H1 (cell line): ENCODE measurements at regions not wholly inside any gene's neighbourhood (a gene's known extent, or its start where the extent isn't known, plus 50 kb on each side); places are given as distances from the start of the nearest gene placed in this dataset.
A peak's percentile ranks its signal among the peaks of the same experiment; 100 is the strongest.

Experiments
- ASH2L ChIP-seq: fragments of 200-600, 300-600 bp; sonication (generic); IDR thresholded peaks from one replicate; pipeline ENCODE4 v1.7.1; 2017; ENCODE audit warnings: low read length
- EP300 ChIP-seq, 2 experiments: IDR thresholded peaks; 1 replicate in 1 of 2; 2 replicates in 1 of 2; pipeline ENCODE4 v1.6.1; 2011 to 2012; ENCODE audit warnings: low read depth in 2 of 2, low read length in 2 of 2, mild to moderate bottlenecking in 2 of 2, borderline replicate concordance in 1 of 2, inconsistent platforms in 1 of 2, moderate library complexity in 1 of 2
- EZH2 ChIP-seq: fragments of 200-600 bp; sonication (generic); IDR thresholded peaks from 2 replicates; pipeline ENCODE4 v1.7.1; 2012; ENCODE audit warnings: low read depth, mild to moderate bottlenecking, moderate library complexity, low read length, inconsistent platforms; ENCODE audit not compliant: severe bottlenecking
- TBP ChIP-seq: IDR thresholded peaks from 2 replicates; pipeline ENCODE4 v1.6.1; 2011; ENCODE audit warnings: low read depth, low read length, improper control_type of control experiment
- TF ChIP-seq, protein P1 (sequence below): fragments of 300-600 bp; sonication (generic); IDR thresholded peaks from 2 replicates; pipeline ENCODE4 v1.7.1; 2012; ENCODE audit warnings: low read length, moderate library complexity, mild to moderate bottlenecking, inconsistent platforms; ENCODE audit not compliant: insufficient replicate concordance
- TF ChIP-seq, protein P2 (sequence below), 3 experiments: IDR thresholded peaks; 1 replicate in 2 of 3; 2 replicates in 1 of 3; pipeline versions ENCODE4 v1.5.1 to v1.6.1; 2011; ENCODE audit warnings: low read length in 3 of 3, mild to moderate bottlenecking in 3 of 3, inconsistent platforms in 2 of 3, low read depth in 1 of 3, moderate library complexity in 1 of 3; ENCODE audit not compliant: insufficient read depth in 1 of 3; ENCODE audit errors: control extremely low read depth in 1 of 3

DNA sequence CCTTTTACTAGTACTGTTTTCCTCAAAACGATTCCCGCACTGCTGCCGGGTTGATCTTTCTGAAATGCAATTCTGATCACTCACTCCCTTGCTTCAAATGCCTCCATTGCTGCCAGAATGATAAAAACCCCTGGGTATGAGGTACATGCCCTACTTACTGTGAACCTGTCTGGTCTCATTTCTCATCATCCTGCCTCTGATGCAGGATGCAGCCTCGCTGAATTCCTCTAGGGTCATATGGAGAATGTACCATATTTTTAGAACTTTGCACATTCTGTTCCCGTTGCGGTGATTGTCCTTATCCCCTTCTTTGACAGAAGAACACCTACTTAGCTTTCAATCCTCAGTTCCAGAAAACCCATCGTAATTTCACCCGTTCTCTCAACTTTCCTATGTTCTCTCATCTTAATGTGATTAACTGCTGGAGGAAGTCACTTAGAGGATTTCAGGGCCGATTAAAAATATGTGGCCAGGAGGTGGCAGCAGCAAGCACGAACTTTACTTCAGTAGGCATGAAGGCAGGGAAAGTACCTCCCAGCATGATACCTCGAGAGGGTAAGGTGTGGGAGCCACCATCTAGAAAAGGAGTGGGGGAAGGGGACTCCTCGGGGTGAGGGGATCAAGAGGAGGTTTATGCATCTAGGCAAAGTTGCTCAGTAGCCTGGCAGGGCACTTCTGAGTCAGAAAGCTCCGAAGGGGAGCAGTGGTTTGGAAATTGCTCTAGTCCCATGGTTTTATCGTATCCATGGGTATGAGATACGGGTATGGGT is 361.5 kb upstream of the ZP4 start (continued):
- TF ChIP-seq, protein P1, sequence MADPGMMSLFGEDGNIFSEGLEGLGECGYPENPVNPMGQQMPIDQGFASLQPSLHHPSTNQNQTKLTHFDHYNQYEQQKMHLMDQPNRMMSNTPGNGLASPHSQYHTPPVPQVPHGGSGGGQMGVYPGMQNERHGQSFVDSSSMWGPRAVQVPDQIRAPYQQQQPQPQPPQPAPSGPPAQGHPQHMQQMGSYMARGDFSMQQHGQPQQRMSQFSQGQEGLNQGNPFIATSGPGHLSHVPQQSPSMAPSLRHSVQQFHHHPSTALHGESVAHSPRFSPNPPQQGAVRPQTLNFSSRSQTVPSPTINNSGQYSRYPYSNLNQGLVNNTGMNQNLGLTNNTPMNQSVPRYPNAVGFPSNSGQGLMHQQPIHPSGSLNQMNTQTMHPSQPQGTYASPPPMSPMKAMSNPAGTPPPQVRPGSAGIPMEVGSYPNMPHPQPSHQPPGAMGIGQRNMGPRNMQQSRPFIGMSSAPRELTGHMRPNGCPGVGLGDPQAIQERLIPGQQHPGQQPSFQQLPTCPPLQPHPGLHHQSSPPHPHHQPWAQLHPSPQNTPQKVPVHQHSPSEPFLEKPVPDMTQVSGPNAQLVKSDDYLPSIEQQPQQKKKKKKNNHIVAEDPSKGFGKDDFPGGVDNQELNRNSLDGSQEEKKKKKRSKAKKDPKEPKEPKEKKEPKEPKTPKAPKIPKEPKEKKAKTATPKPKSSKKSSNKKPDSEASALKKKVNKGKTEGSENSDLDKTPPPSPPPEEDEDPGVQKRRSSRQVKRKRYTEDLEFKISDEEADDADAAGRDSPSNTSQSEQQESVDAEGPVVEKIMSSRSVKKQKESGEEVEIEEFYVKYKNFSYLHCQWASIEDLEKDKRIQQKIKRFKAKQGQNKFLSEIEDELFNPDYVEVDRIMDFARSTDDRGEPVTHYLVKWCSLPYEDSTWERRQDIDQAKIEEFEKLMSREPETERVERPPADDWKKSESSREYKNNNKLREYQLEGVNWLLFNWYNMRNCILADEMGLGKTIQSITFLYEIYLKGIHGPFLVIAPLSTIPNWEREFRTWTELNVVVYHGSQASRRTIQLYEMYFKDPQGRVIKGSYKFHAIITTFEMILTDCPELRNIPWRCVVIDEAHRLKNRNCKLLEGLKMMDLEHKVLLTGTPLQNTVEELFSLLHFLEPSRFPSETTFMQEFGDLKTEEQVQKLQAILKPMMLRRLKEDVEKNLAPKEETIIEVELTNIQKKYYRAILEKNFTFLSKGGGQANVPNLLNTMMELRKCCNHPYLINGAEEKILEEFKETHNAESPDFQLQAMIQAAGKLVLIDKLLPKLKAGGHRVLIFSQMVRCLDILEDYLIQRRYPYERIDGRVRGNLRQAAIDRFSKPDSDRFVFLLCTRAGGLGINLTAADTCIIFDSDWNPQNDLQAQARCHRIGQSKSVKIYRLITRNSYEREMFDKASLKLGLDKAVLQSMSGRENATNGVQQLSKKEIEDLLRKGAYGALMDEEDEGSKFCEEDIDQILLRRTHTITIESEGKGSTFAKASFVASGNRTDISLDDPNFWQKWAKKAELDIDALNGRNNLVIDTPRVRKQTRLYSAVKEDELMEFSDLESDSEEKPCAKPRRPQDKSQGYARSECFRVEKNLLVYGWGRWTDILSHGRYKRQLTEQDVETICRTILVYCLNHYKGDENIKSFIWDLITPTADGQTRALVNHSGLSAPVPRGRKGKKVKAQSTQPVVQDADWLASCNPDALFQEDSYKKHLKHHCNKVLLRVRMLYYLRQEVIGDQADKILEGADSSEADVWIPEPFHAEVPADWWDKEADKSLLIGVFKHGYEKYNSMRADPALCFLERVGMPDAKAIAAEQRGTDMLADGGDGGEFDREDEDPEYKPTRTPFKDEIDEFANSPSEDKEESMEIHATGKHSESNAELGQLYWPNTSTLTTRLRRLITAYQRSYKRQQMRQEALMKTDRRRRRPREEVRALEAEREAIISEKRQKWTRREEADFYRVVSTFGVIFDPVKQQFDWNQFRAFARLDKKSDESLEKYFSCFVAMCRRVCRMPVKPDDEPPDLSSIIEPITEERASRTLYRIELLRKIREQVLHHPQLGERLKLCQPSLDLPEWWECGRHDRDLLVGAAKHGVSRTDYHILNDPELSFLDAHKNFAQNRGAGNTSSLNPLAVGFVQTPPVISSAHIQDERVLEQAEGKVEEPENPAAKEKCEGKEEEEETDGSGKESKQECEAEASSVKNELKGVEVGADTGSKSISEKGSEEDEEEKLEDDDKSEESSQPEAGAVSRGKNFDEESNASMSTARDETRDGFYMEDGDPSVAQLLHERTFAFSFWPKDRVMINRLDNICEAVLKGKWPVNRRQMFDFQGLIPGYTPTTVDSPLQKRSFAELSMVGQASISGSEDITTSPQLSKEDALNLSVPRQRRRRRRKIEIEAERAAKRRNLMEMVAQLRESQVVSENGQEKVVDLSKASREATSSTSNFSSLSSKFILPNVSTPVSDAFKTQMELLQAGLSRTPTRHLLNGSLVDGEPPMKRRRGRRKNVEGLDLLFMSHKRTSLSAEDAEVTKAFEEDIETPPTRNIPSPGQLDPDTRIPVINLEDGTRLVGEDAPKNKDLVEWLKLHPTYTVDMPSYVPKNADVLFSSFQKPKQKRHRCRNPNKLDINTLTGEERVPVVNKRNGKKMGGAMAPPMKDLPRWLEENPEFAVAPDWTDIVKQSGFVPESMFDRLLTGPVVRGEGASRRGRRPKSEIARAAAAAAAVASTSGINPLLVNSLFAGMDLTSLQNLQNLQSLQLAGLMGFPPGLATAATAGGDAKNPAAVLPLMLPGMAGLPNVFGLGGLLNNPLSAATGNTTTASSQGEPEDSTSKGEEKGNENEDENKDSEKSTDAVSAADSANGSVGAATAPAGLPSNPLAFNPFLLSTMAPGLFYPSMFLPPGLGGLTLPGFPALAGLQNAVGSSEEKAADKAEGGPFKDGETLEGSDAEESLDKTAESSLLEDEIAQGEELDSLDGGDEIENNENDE: peak; percentile 53
- TF ChIP-seq, protein P2, sequence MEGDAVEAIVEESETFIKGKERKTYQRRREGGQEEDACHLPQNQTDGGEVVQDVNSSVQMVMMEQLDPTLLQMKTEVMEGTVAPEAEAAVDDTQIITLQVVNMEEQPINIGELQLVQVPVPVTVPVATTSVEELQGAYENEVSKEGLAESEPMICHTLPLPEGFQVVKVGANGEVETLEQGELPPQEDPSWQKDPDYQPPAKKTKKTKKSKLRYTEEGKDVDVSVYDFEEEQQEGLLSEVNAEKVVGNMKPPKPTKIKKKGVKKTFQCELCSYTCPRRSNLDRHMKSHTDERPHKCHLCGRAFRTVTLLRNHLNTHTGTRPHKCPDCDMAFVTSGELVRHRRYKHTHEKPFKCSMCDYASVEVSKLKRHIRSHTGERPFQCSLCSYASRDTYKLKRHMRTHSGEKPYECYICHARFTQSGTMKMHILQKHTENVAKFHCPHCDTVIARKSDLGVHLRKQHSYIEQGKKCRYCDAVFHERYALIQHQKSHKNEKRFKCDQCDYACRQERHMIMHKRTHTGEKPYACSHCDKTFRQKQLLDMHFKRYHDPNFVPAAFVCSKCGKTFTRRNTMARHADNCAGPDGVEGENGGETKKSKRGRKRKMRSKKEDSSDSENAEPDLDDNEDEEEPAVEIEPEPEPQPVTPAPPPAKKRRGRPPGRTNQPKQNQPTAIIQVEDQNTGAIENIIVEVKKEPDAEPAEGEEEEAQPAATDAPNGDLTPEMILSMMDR (IDR thresholded peaks at IDR 0.05; ENCODE audit: control extremely low read depth in 1 of 3, insufficient read depth in 1 of 3, low read depth in 1 of 3, low read length in 3 of 3): peak; percentile 47 to 71 (median 71)
- TF ChIP-seq ASH2L (peak; percentile 25), EP300 (IDR thresholded peaks at IDR 0.05; ENCODE audit: borderline replicate concordance in 1 of 2, low read depth in 2 of 2, low read length in 2 of 2) (peak in 1 of 2 experiments; percentile 58; a peak in 1 of 3 replicates), TBP (no peak), EZH2 (no peak)
